ENCODE measurements at regions not wholly inside any gene's neighbourhood (a gene's known extent, or its start where the extent isn't known, plus 50 kb on each side); places are given as distances from the start of the nearest gene placed in this dataset.

DNA sequence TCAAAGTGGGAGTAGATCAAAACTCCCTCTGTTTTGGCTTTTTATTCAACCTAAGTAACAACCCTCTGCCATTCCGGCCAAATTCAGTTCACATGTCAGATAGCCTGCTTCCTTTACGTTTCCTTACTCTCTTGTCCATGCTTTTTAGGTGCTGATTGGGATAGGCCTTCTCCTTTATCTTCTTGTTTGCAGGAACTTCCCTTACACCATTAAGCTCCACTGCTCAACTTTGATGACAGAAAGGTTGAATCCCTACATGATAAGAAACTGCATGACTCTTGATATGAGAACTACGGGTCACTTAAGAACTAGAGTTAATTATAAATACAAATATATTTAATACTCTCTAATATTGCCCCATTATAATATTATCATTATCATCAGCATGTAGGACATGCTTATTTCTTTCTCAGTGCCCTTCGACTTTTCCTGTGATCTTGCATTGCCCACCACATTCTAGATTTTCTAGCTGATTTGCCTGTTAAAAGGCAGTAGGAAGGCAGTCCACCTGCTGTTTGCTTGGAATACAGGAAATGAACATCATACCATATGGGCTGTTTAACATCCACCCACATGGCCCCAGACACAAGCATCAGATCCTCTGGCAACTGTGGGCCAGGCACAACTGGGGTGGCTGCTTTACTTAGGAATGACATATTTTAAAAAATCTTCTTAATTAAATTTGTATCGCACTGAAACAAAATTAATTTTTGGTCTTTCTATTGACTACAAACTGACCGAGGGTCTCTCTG, 59.7 kb upstream of the CCDC6 start:
- no peak for TF ChIP-seq ELF4 (IDR thresholded peaks at IDR 0.05)
- no peak for TF ChIP-seq LEF1 (IDR thresholded peaks at IDR 0.05; ENCODE audit: borderline replicate concordance)
- no peak for TF ChIP-seq ZNF384 (IDR thresholded peaks at IDR 0.05)
- no peak for TF ChIP-seq BHLHE40 (IDR thresholded peaks at IDR 0.05; ENCODE audit: borderline replicate concordance)
- no peak for TF ChIP-seq SUZ12 (IDR thresholded peaks at IDR 0.05)
- no peak for TF ChIP-seq L3MBTL2 (conservative IDR thresholded peaks at IDR 0.05)
- TF ChIP-seq CTBP1 (IDR thresholded peaks at IDR 0.05; ENCODE audit: borderline replicate concordance) = no peak
- TF ChIP-seq FOXA1 (IDR thresholded peaks at IDR 0.05) = no peak
- no peak for TF ChIP-seq ARNT (IDR thresholded peaks at IDR 0.05)
- ChIA-PET CTCF (no interaction called here), POLR2A (no interaction called here)
- DNase-seq (ENCODE audit: extremely low spot score) = no peak

GRCh38 chr10:59962756-59963155, 56.4 kb upstream of the CCDC6 start:
- POLR2A ChIA-PET = no interaction called here
- no peak for DNase-seq (ENCODE audit: extremely low spot score)
- TF ChIP-seq SUZ12 (IDR thresholded peaks at IDR 0.05) (no peak), BHLHE40 (IDR thresholded peaks at IDR 0.05; ENCODE audit: borderline replicate concordance) (no peak), CTBP1 (IDR thresholded peaks at IDR 0.05; ENCODE audit: borderline replicate concordance) (no peak), ELF4 (IDR thresholded peaks at IDR 0.05) (no peak), LEF1 (IDR thresholded peaks at IDR 0.05; ENCODE audit: borderline replicate concordance) (no peak), L3MBTL2 (conservative IDR thresholded peaks at IDR 0.05) (no peak), TARDBP (IDR thresholded peaks at IDR 0.05) (no peak), ARNT (IDR thresholded peaks at IDR 0.05) (no peak), ZNF384 (IDR thresholded peaks at IDR 0.05) (no peak), FOXK2 (IDR thresholded peaks at IDR 0.05) (no peak), FOXA1 (IDR thresholded peaks at IDR 0.05) (no peak), SP1 (IDR thresholded peaks at IDR 0.05) (no peak), FOXM1 (IDR thresholded peaks at IDR 0.05; ENCODE audit: borderline replicate concordance) (no peak)
- CTCF ChIA-PET = no interaction called here

DNA sequence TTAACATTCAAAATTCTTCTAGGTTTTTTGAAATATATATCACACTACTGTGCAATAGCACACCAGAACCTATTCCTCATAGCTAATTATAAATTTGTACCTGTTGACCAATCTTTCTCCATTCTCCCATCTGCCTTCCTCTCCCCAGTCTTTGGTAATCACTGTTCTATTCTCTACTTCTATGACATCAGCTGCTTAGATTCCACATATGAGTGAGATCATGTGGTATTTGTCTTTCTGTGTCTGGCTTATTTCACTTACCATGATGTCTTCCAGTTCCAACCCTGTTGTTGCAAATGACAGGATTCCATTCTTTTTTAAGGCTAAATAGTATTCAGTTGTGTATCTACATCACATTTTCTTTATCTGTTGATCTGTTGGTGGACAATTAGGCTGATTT, 54.4 kb upstream of the CCDC6 start:
- ChIA-PET CTCF (no interaction called here), POLR2A (no interaction called here)
- TF ChIP-seq FOXA1 (IDR thresholded peaks at IDR 0.05) = no peak
- no peak for TF ChIP-seq ZNF384 (IDR thresholded peaks at IDR 0.05)
- no peak for TF ChIP-seq TARDBP (IDR thresholded peaks at IDR 0.05)
- no peak for TF ChIP-seq L3MBTL2 (conservative IDR thresholded peaks at IDR 0.05)
- TF ChIP-seq HDGF (IDR thresholded peaks at IDR 0.05; ENCODE audit: borderline replicate concordance) = no peak
- TF ChIP-seq ELF4 (IDR thresholded peaks at IDR 0.05) = no peak
- TF ChIP-seq CTBP1 (IDR thresholded peaks at IDR 0.05; ENCODE audit: borderline replicate concordance) = no peak
- DNase-seq (ENCODE audit: extremely low spot score) = no peak

- no peak for DNase-seq (ENCODE audit: extremely low spot score)
- no peak for TF ChIP-seq BHLHE40 (IDR thresholded peaks at IDR 0.05; ENCODE audit: borderline replicate concordance)
- TF ChIP-seq NFRKB (IDR thresholded peaks at IDR 0.05) = no peak
- TF ChIP-seq ELF4 (IDR thresholded peaks at IDR 0.05) = no peak
- no peak for TF ChIP-seq ZNF384 (IDR thresholded peaks at IDR 0.05)
- no peak for TF ChIP-seq LEF1 (IDR thresholded peaks at IDR 0.05; ENCODE audit: borderline replicate concordance)
- TF ChIP-seq FOXM1 (IDR thresholded peaks at IDR 0.05; ENCODE audit: borderline replicate concordance) = no peak
- no peak for TF ChIP-seq SUZ12 (IDR thresholded peaks at IDR 0.05)
- no peak for TF ChIP-seq SP1 (IDR thresholded peaks at IDR 0.05)
- no peak for TF ChIP-seq FOXK2 (IDR thresholded peaks at IDR 0.05)
- TF ChIP-seq L3MBTL2 (conservative IDR thresholded peaks at IDR 0.05) = no peak
- no peak for TF ChIP-seq PKNOX1 (IDR thresholded peaks at IDR 0.05)
- no peak for TF ChIP-seq ARNT (IDR thresholded peaks at IDR 0.05)
- TF ChIP-seq CTBP1 (IDR thresholded peaks at IDR 0.05; ENCODE audit: borderline replicate concordance) = no peak
- no peak for TF ChIP-seq FOXA1 (IDR thresholded peaks at IDR 0.05)
- TF ChIP-seq HDGF (IDR thresholded peaks at IDR 0.05; ENCODE audit: borderline replicate concordance) = no peak
- no peak for TF ChIP-seq TARDBP (IDR thresholded peaks at IDR 0.05)
- POLR2A ChIA-PET = no interaction called here
- CTCF ChIA-PET = no interaction called here
These were observed 53.2 kb upstream of the CCDC6 start for GRCh38 chr10:59959504-59960018.

DNA sequence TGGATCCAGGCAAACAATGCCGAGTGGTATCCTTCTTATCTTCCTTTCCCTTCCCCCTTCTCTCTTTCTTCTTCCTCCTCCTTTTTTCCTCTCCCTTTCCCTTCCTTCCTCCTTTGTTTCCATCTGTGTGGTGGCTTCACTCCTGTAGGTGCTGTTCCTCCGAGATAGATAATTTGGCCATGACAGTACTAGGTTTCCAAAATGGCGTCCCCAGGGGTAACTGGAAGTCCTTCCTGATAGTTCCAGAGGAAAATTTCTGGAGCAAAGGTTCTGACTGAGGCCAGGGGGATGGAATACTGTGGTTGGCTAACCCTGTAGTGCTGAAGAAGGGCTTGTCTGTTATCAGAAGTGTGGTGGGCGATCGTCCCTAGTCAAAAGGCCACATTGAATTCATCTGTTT, 52.5 kb upstream of the CCDC6 start:
- POLR2A ChIA-PET = no interaction called here
- no peak for TF ChIP-seq L3MBTL2 (conservative IDR thresholded peaks at IDR 0.05)
- no peak for TF ChIP-seq SP1 (IDR thresholded peaks at IDR 0.05)
- TF ChIP-seq ELF4 (IDR thresholded peaks at IDR 0.05) = no peak
- no peak for TF ChIP-seq SUZ12 (IDR thresholded peaks at IDR 0.05)
- TF ChIP-seq LEF1 (IDR thresholded peaks at IDR 0.05; ENCODE audit: borderline replicate concordance) = no peak
- TF ChIP-seq HDGF (IDR thresholded peaks at IDR 0.05; ENCODE audit: borderline replicate concordance) = no peak
- TF ChIP-seq ARNT (IDR thresholded peaks at IDR 0.05) = no peak
- TF ChIP-seq PKNOX1 (IDR thresholded peaks at IDR 0.05) = no peak
- TF ChIP-seq ZNF384 (IDR thresholded peaks at IDR 0.05) = no peak
- TF ChIP-seq BHLHE40 (IDR thresholded peaks at IDR 0.05; ENCODE audit: borderline replicate concordance) = no peak
- TF ChIP-seq NFRKB (IDR thresholded peaks at IDR 0.05) = no peak
- no peak for TF ChIP-seq FOXM1 (IDR thresholded peaks at IDR 0.05; ENCODE audit: borderline replicate concordance)
- TF ChIP-seq CTBP1 (IDR thresholded peaks at IDR 0.05; ENCODE audit: borderline replicate concordance) = no peak
- no peak for TF ChIP-seq TARDBP (IDR thresholded peaks at IDR 0.05)
- no peak for TF ChIP-seq FOXK2 (IDR thresholded peaks at IDR 0.05)
- no peak for TF ChIP-seq FOXA1 (IDR thresholded peaks at IDR 0.05)
- no peak for DNase-seq (ENCODE audit: extremely low spot score)
- CTCF ChIA-PET = no interaction called here

GRCh38 chr10:59957975-59958374, 51.6 kb upstream of the CCDC6 start:
- POLR2A ChIA-PET = no interaction called here

More at GRCh38 chr10:59957975-59958374, 51.6 kb upstream of the CCDC6 start:
- no peak for DNase-seq (ENCODE audit: extremely low spot score)
- TF ChIP-seq FOXA1 (IDR thresholded peaks at IDR 0.05) (no peak), ZNF384 (IDR thresholded peaks at IDR 0.05) (no peak), CTBP1 (IDR thresholded peaks at IDR 0.05; ENCODE audit: borderline replicate concordance) (no peak), L3MBTL2 (conservative IDR thresholded peaks at IDR 0.05) (no peak), TARDBP (IDR thresholded peaks at IDR 0.05) (no peak), HDGF (IDR thresholded peaks at IDR 0.05; ENCODE audit: borderline replicate concordance) (no peak), ELF4 (IDR thresholded peaks at IDR 0.05) (no peak), SP1 (IDR thresholded peaks at IDR 0.05) (no peak), SUZ12 (IDR thresholded peaks at IDR 0.05) (no peak)
- CTCF ChIA-PET = no interaction called here

Measured in HEK293T (cell line).